ENCODE measurements at regions not wholly inside any gene's neighbourhood (a gene's known extent, or its start where the extent isn't known, plus 50 kb on each side); places are given as distances from the start of the nearest gene placed in this dataset.
"Not testable (repeated sequence)": the region's sequence is repeated elsewhere in the genome, so short reads cannot be mapped to it uniquely, and the experiment has no call there.

DNA sequence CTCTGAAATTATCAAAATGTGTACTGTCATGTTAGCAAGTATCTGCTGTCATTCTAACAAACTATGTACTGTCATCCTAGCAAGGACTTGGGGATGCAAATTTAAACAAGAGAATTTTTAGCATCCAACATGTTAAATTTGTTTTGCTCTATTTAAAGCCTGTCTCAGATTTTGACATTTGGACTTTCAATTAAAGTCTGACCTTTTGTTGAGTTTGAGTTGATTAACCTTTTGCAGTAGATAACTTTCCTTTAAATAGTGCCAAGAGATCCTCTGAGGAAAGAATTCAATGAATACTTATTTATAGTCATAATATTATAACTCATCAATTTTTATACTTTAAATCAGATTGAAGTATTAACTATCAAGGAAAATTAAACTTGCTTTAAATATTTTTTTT is 80.2 kb downstream of the TDRD15 start:
- intact Hi-C loops (cut with micrococcal nuclease) (no loop called here), in situ Hi-C loops (cut with MboI; ENCODE audit: low sequenced_read_pairs) (no loop called here), dilution Hi-C loops (cut with HindIII; ENCODE audit: low sequenced_read_pairs, unreplicated experiment) (no loop called here)
- Histone ChIP-seq H3K23ac (ENCODE audit: low read depth, low read length) (no peak overlapping the region), H3K9ac (ENCODE audit: low read depth, low read length) (no peak overlapping the region), H2AK5ac (ENCODE audit: low read depth, low read length) (no peak overlapping the region), H2BK20ac (ENCODE audit: low read depth, low read length) (no peak overlapping the region), H3K27ac (ENCODE audit: insufficient read depth, low read length) (no peak overlapping the region), H4K20me1 (ENCODE audit: insufficient read depth, low read length) (no peaks in the 10 kb centered on the region), H3K4ac (ENCODE audit: low read depth, low read length) (no peak overlapping the region), H2AK9ac (replicated peaks; ENCODE audit: low read depth, low read length, poor library complexity) (no peak overlapping the region), H3K9me3 (ENCODE audit: control insufficient read depth, insufficient read depth, low read length) (no peaks in the 10 kb centered on the region), H2BK5ac (ENCODE audit: low read depth, low read length, poor library complexity, severe bottlenecking) (no peak overlapping the region), H3K14ac (replicated peaks; ENCODE audit: low read depth, low read length) (no peak overlapping the region), H3K27me3 (ENCODE audit: control insufficient read depth, insufficient read depth, low read length) (no peaks in the 10 kb centered on the region), H3K56ac (ENCODE audit: extremely low read depth, insufficient read depth, low read length) (no peak overlapping the region), H2AFZ (replicated peaks; ENCODE audit: low read length, poor library complexity) (no peak overlapping the region), H3K18ac (ENCODE audit: low read depth, low read length) (no peak overlapping the region), H3K9me1 (ENCODE audit: insufficient read depth, low read length) (no peaks in the 10 kb centered on the region), H3K79me1 (ENCODE audit: low read depth in 1 of 2, low read length in 2 of 2) (no peaks in the 10 kb centered on the region), H3K4me3 (ENCODE audit: insufficient read depth, low read depth, low read length) (no peak overlapping the region), H4K8ac (ENCODE audit: low read depth in 2 of 2, low read length in 2 of 2) (no peak overlapping the region), H4K5ac (ENCODE audit: low read depth, low read length) (no peak overlapping the region), H2BK120ac (ENCODE audit: low read depth, low read length) (no peak overlapping the region), H2BK15ac (ENCODE audit: low read depth, low read length) (no peak overlapping the region), H4K91ac (ENCODE audit: insufficient read depth, low read depth, low read length) (no peak overlapping the region), H3K4me2 (ENCODE audit: low read depth, low read length) (no peak overlapping the region), H3K4me1 (ENCODE audit: control insufficient read depth, insufficient read depth, low read length) (no peaks in the 10 kb centered on the region), H3K36me3 (ENCODE audit: control insufficient read depth, insufficient read depth, low read length) (no peaks in the 10 kb centered on the region)
- ChIA-PET CTCF (no interaction called here), POLR2A (ENCODE audit: unreplicated experiment) (no interaction called here)
- ATAC-seq (ENCODE audit: low read depth) (no peak), DNase-seq (no peak)
- TF ChIP-seq SMC3 (IDR thresholded peaks at IDR 0.05; ENCODE audit: low read depth, low read length) (no peak), RCOR1 (IDR thresholded peaks at IDR 0.05; ENCODE audit: insufficient replicate concordance, low read length) (no peak), MXI1 (IDR thresholded peaks at IDR 0.05; ENCODE audit: borderline replicate concordance, low read depth, low read length) (no peak)
- TF ChIP-seq, protein P1, sequence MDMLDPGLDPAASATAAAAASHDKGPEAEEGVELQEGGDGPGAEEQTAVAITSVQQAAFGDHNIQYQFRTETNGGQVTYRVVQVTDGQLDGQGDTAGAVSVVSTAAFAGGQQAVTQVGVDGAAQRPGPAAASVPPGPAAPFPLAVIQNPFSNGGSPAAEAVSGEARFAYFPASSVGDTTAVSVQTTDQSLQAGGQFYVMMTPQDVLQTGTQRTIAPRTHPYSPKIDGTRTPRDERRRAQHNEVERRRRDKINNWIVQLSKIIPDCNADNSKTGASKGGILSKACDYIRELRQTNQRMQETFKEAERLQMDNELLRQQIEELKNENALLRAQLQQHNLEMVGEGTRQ (IDR thresholded peaks at IDR 0.05; ENCODE audit: low read depth, low read length), result no peak
- TF ChIP-seq, protein P2, sequence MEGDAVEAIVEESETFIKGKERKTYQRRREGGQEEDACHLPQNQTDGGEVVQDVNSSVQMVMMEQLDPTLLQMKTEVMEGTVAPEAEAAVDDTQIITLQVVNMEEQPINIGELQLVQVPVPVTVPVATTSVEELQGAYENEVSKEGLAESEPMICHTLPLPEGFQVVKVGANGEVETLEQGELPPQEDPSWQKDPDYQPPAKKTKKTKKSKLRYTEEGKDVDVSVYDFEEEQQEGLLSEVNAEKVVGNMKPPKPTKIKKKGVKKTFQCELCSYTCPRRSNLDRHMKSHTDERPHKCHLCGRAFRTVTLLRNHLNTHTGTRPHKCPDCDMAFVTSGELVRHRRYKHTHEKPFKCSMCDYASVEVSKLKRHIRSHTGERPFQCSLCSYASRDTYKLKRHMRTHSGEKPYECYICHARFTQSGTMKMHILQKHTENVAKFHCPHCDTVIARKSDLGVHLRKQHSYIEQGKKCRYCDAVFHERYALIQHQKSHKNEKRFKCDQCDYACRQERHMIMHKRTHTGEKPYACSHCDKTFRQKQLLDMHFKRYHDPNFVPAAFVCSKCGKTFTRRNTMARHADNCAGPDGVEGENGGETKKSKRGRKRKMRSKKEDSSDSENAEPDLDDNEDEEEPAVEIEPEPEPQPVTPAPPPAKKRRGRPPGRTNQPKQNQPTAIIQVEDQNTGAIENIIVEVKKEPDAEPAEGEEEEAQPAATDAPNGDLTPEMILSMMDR (conservative IDR thresholded peaks at IDR 0.05; ENCODE audit: low read depth, low read length), result no peak
- BruUV-seq (replicated peaks), result no TSS peak

DNA sequence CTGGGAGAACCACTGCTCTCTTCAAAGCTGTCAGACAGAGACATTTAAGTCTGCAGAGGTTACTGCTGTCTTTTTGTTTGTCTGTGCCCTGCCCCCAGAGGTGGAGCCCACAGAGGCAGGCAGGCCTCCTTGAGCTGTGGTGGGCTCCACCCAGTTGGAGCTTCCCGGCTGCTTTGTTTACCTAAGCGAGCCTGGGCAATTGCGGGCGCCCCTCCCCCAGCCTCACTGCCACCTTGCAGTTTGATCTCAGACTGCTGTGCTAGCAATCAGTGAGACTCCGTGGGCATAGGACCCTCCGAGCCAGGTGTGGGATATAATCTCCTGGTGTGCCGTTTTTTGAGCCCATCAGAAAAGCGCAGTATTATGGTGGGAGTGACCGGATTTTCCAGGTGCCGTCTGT is 90.3 kb downstream of the TDRD15 start:
- BruUV-seq (replicated peaks); ATAC-seq (ENCODE audit: low read depth); H2BK120ac ChIP-seq (ENCODE audit: low read depth, low read length); H4K20me1 ChIP-seq (ENCODE audit: insufficient read depth, low read length); H4K91ac ChIP-seq (ENCODE audit: insufficient read depth, low read depth, low read length); H2BK20ac ChIP-seq (ENCODE audit: low read depth, low read length); H3K79me1 ChIP-seq (ENCODE audit: low read depth in 1 of 2, low read length in 2 of 2); H3K27me3 ChIP-seq (ENCODE audit: control insufficient read depth, insufficient read depth, low read length); H3K9me3 ChIP-seq (ENCODE audit: control insufficient read depth, insufficient read depth, low read length); CTCF ChIA-PET; H3K4me2 ChIP-seq (ENCODE audit: low read depth, low read length); H3K18ac ChIP-seq (ENCODE audit: low read depth, low read length); H3K4me1 ChIP-seq (ENCODE audit: control insufficient read depth, insufficient read depth, low read length); H3K14ac ChIP-seq (replicated peaks; ENCODE audit: low read depth, low read length); H3K36me3 ChIP-seq (ENCODE audit: control insufficient read depth, insufficient read depth, low read length); H3K9me1 ChIP-seq (ENCODE audit: insufficient read depth, low read length); H2AFZ ChIP-seq (replicated peaks; ENCODE audit: low read length, poor library complexity); H3K23ac ChIP-seq (ENCODE audit: low read depth, low read length); intact Hi-C loops (cut with micrococcal nuclease); DNase-seq; H3K27ac ChIP-seq (ENCODE audit: insufficient read depth, low read length); H3K4ac ChIP-seq (ENCODE audit: low read depth, low read length); H2AK5ac ChIP-seq (ENCODE audit: low read depth, low read length); in situ Hi-C loops (cut with MboI; ENCODE audit: low sequenced_read_pairs); H3K9ac ChIP-seq (ENCODE audit: low read depth, low read length); dilution Hi-C loops (cut with HindIII; ENCODE audit: low sequenced_read_pairs, unreplicated experiment); H3K56ac ChIP-seq (ENCODE audit: extremely low read depth, insufficient read depth, low read length); H4K8ac ChIP-seq (ENCODE audit: low read depth in 2 of 2, low read length in 2 of 2); H3K4me3 ChIP-seq (ENCODE audit: insufficient read depth, low read depth, low read length); POLR2A ChIA-PET (ENCODE audit: unreplicated experiment); H2AK9ac ChIP-seq (replicated peaks; ENCODE audit: low read depth, low read length, poor library complexity); H4K5ac ChIP-seq (ENCODE audit: low read depth, low read length); H2BK15ac ChIP-seq (ENCODE audit: low read depth, low read length); H2BK5ac ChIP-seq (ENCODE audit: low read depth, low read length, poor library complexity, severe bottlenecking): not testable (repeated sequence)
- 100% methylated on average over 1 of the region's 10 CpGs; no CpG with 5 or more reads in 1 of the 2 experiments for WGBS, 2 experiments (ENCODE audit: extremely low coverage in 2 of 2, insufficient read length in 1 of 2)

Measured in IMR-90 (cell line).